Peyer's patch (tissue), 4 donors: ENCODE measurements at regions not wholly inside any gene's neighbourhood (a gene's known extent, or its start where the extent isn't known, plus 50 kb on each side); places are given as distances from the start of the nearest gene placed in this dataset.

Experiments
- POLR2A ChIP-seq, 2 donors: fragments of 450-650 bp; IDR thresholded peaks; one replicate each; pipeline ENCODE4 v1.5.1; 2017; ENCODE audit warnings: antibody characterized with exemption in 2 of 2, mild to moderate bottlenecking in 2 of 2, moderate library complexity in 2 of 2
- TF ChIP-seq, protein P1 (sequence below), 6 experiments: fragments of 450-650 bp in 4 of 6; fragments of 200-600 bp in 2 of 6; sonication (generic) in 1 of 6; IDR thresholded peaks; one replicate each; pipeline ENCODE4 v1.5.1; 2017 to 2019; ENCODE audit warnings: antibody characterized with exemption in 6 of 6, mild to moderate bottlenecking in 3 of 6, moderate library complexity in 1 of 6

DNA sequence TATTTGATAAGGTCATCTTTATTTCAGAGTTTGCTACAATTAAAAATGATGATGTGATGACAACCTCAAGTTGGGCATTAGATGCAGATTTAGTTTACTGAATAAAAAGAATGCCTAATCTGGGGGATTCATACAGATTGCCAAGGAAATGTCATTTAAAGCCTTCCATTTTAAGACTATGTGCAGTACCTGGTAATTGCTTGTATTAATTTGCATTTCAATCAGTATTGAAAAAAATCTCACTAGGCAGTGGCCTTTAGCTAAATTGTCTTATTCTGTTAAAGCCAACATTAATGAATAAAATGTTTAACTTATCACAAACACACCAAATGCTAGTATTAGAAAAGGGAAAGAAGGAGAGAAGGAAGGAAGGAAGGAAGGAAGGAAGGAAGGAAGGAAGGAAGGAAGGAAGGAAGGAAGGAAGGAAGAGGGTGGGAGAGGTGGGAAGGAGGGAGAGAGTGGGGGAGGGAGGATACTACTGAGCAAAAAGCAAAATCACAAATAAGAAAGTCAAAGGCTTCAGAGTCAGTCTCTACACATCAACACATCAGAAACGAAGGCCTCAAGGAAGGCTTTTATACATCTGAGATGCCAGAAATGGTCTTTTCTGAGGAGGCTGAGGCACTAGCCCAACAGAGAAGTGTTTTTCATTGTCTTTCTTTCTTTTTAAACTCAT, 271.1 kb upstream of the CLEC14A start:
- TF ChIP-seq, protein P1, sequence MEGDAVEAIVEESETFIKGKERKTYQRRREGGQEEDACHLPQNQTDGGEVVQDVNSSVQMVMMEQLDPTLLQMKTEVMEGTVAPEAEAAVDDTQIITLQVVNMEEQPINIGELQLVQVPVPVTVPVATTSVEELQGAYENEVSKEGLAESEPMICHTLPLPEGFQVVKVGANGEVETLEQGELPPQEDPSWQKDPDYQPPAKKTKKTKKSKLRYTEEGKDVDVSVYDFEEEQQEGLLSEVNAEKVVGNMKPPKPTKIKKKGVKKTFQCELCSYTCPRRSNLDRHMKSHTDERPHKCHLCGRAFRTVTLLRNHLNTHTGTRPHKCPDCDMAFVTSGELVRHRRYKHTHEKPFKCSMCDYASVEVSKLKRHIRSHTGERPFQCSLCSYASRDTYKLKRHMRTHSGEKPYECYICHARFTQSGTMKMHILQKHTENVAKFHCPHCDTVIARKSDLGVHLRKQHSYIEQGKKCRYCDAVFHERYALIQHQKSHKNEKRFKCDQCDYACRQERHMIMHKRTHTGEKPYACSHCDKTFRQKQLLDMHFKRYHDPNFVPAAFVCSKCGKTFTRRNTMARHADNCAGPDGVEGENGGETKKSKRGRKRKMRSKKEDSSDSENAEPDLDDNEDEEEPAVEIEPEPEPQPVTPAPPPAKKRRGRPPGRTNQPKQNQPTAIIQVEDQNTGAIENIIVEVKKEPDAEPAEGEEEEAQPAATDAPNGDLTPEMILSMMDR (IDR thresholded peaks at IDR 0.05): no peak
- TF ChIP-seq POLR2A (IDR thresholded peaks at IDR 0.05): no peak
